ENCODE measurements at regions not wholly inside any gene's neighbourhood (a gene's known extent, or its start where the extent isn't known, plus 50 kb on each side); places are given as distances from the start of the nearest gene placed in this dataset.

DNA sequence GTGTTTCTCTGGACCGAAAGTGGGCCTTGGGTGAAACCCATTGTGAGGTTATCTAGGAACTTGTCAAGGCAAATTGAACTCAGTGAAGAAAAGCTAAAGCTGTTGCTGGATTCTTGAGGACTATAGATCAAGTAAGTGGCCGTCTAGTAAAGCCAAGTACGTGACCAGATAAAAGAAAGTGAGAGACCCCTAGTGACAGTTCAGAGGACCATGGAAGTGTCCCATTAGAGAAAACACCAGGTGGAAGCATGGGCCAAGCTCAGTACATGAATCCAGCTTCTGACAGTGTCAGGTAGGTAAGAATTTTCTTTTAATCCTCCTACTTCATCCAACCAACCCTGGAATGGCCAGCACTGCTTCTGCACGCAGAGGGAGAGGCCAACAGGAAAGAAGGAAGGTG lies 349.3 kb upstream of the RGMA start:
- no peak for DNase-seq (ENCODE audit: low read depth)

DNA sequence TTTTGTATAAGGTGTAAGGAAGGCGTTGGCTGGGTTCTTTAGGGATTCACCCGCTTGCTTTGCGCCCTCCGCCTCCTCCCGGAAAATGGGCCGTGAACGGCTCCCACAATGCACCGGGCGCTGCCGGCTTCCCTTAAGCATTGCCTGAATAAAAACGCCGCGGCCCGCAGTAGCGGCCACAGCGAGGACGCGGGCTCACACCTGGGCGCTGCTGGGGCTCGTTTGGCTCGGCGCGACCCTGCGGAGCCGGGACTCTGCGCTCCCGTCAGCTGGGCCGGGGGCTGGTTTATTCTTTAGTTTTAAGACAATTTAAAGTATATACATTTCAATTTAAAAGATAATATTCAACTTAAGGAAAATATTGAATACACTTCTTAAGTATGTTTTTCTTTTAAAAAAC lies 343.5 kb upstream of the RGMA start:
- DNase-seq (ENCODE audit: low read depth) = no peak

GRCh38 chr15:93428807-93429351 lies 339.9 kb upstream of the RGMA start:
- DNase-seq (ENCODE audit: low read depth) = no peak

GRCh38 chr15:93428150-93428549 lies 339.1 kb upstream of the RGMA start:
- no peak for DNase-seq (ENCODE audit: low read depth)

DNA sequence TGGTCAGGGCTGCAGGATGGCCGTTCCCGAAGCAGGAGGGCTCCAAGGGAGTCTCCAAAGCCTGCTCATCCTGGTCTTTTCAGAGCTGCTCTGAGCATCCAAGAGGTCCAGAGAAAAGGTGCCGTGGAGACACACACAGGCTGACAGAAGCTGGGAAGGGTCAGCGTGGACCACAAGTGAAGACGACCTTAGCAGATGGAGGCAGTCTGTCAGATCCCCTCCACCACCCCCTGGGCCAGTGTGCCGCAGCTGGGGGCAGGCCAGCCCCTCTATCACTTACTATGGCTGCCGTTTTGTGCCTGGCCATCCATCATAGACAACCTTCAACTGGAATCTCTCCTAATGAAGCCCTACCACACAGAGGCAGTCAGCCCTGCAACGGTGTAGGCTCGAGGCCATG lies 335.1 kb upstream of the RGMA start:
- DNase-seq (ENCODE audit: low read depth) = no peak

DNA sequence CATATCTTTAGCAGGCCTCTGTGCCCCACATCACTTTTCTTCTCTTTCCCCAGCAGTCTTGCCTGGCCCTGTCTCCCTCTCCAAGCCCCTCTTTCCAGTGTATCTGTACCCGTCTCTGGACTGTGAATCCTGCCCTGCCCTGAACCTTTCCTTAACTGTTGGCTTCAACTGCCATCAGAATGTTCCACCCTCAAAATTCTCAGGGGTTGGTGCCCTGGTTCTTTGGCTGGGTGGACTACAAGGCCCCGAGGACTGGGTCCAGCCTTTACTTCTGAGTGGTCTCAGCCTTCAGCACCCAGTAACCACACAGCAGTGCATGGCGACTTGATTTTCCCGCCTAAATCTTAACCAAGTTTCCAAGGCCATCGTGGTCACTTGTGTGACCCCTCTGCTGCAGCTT lies 333.5 kb upstream of the RGMA start:
- no peak for DNase-seq (ENCODE audit: low read depth)

GRCh38 chr15:93420477-93420876 lies 331.5 kb upstream of the RGMA start:
- DNase-seq (ENCODE audit: low read depth) = no peak

DNA sequence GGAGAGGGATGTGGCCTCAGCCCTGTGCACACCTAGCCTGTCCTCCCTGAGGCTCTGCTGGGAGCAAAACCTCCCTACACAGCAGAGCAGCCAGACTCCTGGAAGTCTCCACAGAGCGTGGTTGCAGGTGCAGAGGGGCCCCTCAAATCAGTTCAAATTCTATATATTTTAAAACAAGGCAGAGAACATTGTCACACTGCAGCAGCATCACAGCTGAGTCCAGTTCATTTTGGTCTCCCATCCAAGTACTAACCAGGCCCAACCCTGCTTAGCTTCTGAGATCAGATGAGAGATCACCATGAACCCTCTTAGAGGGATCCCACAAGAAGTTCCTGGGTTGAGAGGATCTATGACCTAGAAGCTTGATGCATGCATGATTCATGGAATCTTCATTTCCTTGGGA lies 331.0 kb upstream of the RGMA start:
- DNase-seq (ENCODE audit: low read depth) = no peak

DNA sequence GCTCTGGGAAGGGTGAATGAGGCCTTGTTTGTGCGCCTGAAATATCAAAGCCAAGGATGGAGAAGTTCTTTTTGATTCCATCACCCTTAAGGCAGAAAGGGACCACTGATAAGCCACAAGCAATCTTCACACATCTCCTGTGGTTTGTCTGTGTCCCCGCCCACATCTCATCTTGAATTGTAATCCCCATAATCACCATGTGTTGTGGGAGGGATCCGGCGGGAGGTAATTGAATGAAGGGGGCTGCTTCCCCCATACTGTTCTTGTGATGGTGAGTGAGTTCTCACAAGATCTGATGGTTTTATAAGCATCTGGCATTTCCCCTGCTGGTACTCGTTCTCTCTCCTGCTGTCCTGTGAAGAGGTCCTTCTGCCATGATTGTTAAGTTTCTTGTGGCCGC lies 329.6 kb upstream of the RGMA start:
- no peak for DNase-seq (ENCODE audit: low read depth)

DNA sequence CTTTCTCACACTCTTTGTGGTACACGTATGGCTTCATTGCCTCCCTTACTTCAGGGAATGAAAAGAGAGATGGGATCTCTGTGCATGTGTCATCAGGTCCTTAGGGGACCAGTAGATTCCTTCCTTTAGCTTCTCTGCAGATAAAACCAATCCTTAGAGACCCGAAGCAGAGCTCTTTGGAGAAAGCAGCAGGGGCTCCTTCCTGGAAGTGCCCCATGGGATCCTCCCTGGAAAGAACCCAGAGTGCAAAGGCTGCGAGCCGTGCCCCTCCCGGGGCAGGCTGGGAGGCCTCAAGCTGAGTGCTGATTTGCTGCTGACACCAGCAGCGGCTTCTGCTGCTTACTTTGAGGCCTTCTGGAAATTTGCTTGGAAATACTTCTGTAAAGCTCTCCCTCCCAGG lies 328.6 kb upstream of the RGMA start:
- no peak for DNase-seq (ENCODE audit: low read depth)

DNA sequence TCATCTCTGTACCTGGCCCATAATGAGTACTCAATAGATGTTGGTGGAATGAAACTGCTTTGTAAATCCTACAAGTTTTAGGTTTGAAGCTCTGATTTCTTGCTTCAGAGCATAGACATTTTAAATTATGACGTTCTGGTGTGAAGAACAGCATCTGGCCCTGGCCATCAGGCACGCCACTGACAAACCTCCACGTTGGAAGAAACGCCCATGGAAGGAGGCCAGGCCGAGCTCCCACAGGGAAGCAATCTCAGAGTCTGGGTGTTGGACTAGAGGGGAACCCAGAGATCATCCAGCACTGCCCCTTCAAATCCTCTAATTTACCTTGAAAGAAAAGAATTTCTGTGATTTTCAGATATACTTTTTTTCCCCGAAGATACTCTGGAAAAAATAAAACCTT lies 328.1 kb upstream of the RGMA start:
- DNase-seq (ENCODE audit: low read depth) = no peak

DNA sequence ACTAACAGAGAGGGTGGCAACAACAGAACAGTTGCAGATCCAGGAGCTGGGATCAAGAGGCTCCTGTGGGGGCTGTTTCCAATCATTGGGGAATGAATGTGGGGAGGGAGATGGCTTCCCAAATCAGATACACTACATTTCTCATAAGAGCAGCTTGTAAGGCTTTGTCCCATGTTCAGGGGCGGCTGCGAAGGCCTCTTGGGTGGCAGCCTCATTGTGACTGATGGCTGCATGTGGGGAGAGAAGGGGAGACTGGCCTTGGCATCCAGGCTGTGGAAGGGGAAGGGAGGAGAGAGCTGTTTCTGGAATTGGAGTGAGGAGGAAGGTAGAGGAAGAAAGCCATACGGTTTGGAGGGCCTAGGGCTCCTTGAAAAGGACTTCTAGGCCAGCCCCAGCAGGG lies 326.6 kb upstream of the RGMA start:
- DNase-seq (ENCODE audit: low read depth) = no peak

DNA sequence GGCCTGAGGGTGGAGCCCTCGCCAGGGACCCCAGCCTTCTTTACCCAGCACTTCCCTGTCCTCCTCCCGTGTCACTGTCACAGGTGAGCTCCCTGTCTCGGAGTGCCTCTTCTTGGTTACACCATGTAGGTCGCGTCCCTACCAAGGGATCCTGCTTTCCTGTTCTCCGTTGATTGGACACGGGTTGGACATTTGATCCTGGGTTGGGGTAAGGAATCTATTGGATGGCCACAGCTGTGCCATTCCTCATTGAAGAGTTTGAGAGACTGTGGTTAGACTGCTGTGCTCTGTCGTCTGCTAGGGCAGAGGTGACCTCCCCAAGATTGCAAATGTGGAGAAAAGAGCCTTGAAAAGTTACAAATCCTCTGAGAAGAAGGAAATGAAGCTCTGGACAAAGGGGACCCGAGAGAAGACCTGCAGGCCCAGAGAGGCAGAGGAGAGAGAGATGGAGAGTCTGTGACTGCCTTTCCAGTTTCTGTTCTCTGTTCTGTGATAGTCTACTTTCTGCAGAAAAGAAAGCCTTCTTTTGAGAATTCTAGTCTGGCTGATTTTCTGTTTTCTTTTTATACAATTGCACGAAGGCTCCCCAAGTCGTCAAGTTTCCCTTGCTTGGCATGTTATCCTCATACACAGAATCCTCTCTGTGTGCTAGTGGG lies 325.7 kb upstream of the RGMA start:
- no peak for DNase-seq (ENCODE audit: low read depth)

DNA sequence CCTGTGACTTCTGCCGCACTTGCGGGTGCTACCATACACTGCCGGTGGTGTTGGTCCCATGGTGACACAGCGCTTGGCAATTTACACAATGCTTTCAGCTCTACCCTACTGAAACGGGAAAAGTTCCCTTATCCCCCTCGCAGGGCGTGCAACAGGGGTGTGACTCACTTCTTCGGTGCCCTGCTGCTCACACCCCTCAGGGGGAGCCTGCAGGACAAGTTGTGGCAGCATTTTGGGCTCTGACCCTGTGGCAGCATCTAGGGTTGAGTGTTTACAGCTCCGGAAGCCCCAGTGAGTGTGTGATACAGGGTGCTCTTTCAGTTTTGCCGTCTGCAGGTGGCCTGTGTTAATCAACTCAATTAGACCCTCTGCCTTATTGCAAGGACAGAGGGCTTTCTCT lies 324.7 kb upstream of the RGMA start:
- DNase-seq (ENCODE audit: low read depth) = no peak

- no peak for DNase-seq (ENCODE audit: low read depth)
These were observed 310.1 kb upstream of the RGMA start for GRCh38 chr15:93399121-93399520.

GRCh38 chr15:93389211-93389610 lies 300.2 kb upstream of the RGMA start:
- no peak for DNase-seq (ENCODE audit: low read depth)

DNA sequence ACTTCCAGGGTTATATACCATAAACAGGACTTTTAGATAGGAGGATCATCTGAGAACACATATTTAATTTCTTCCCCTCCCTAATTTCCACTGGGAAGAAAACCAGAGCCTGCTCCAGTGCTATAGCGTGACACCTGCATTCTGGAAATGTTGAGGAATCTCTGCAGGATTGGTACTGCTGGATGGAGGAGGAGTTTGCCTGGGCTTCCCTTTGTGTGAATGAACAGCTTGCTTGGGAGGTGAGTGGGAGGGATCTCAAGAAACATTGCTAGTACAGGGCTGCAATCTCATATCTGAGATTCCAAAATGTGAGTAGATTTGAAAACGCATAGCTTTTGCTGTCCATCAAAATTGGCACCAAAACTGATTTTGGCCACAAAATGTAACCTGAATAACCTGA lies 295.9 kb upstream of the RGMA start:
- DNase-seq (ENCODE audit: low read depth) = no peak

DNA sequence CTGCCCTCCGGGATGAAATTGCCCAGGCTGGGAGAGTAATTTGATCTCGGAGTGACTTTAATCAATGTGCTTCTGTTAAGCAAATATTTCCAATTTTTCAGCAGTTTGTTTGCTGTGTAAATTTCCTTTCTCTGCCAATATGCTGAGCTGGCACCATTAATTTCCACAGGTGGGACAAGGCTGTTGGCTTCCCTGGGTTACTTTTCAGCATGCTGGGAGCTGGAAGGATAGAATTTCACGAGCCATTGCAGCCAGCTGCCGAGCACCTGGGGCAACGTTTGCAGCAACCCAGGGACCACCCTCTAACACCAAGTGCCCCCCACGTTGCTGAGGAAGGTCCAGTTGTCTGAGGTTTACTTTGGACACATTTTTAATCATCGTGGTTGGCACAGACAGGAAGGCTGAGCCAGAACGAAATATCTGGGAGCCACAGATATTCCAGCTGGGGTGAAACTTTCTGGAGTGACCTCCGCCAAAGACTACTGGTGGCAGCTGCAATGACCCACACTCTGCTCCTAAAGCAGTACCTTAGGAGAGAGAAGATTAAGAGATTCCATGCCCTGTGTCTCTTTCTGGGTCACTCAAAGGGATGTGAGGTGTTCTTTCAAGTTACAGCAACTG lies 293.3 kb upstream of the RGMA start:
- DNase-seq (ENCODE audit: low read depth) = no peak

DNA sequence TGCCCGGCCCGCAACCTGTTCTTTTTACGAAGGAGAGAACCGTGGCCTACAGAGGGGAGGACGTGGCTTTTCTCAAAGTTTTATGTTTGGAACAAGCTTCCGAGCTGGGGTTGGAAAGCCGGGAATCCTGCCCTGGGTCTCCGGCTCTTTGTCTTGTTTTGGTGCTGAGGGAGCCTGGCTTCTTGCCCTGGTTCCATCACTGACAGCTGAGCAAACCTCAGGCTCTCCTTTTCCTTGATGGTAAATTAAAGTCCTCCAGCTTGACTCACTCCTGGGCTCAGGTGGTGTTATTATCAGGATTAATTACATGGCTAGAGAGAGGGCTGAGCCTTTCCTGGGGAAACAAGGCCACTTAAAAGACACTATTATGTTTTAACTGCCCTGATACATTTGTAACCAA lies 289.5 kb upstream of the RGMA start:
- DNase-seq (ENCODE audit: low read depth) = no peak

DNA sequence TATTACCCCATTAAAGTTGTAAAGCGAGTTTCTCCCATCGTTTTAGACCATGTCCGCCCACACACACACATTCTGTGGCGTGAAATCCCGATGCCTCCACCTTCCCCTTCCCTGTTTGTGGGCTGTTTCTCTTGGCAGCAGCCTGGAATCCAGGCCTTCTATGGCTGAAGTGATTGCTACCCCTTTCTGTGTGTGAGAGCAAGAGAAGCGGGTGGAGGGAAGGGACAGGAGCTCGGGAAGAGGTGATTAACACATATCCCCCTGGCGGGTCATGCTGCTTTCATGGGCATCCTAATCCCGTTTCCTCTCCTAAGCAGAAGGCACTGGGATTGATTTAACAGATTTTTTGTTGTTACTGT lies 283.8 kb upstream of the RGMA start:
- no peak for DNase-seq (ENCODE audit: low read depth)

- no peak for DNase-seq (ENCODE audit: low read depth)
These were observed 283.3 kb upstream of the RGMA start for GRCh38 chr15:93372208-93372864.

- DNase-seq (ENCODE audit: low read depth) = no peak
These were observed 277.5 kb upstream of the RGMA start for GRCh38 chr15:93366387-93367100.

- DNase-seq (ENCODE audit: low read depth) = no peak
These were observed 273.8 kb upstream of the RGMA start for GRCh38 chr15:93362821-93363220.

All from RPMI7951 (cell line).